H9 (cell line): ENCODE measurements at regions not wholly inside any gene's neighbourhood (a gene's known extent, or its start where the extent isn't known, plus 50 kb on each side); places are given as distances from the start of the nearest gene placed in this dataset.
A peak's percentile ranks its signal among the peaks of the same experiment; 100 is the strongest.

ENCODE experiments used
- DNase-seq: peaks from one replicate; pipeline ENCODE4 v3.0.0-alpha.2; 2017
- H2AFZ ChIP-seq: one replicate; pipeline ENCODE4 v1.6.1; 2013; ENCODE audit warnings: mild to moderate bottlenecking, low read length, control low read depth, moderate library complexity
- H2AK5ac ChIP-seq: 2 replicates; pipeline ENCODE4 v1.6.1; 2013; ENCODE audit warnings: low read length, control low read depth, mixed read lengths; ENCODE audit not compliant: insufficient read length
- H2BK120ac ChIP-seq: one replicate; pipeline ENCODE4 v1.6.1; 2013; ENCODE audit warnings: low read depth, mild to moderate bottlenecking, low read length, control low read depth, inconsistent platforms; ENCODE audit not compliant: poor library complexity, severe bottlenecking
- H2BK12ac ChIP-seq: 2 replicates; pipeline ENCODE4 v1.6.1; 2013; ENCODE audit warnings: low read length, control low read depth, mixed read lengths, low read depth; ENCODE audit not compliant: insufficient read length
- H2BK15ac ChIP-seq: 2 replicates; pipeline ENCODE4 v1.6.1; 2013; ENCODE audit warnings: low read depth, low read length, control low read depth
- H2BK20ac ChIP-seq: one replicate; pipeline ENCODE4 v1.6.1; 2013; ENCODE audit warnings: low read depth, mild to moderate bottlenecking, low read length, control low read depth, inconsistent platforms; ENCODE audit not compliant: poor library complexity, severe bottlenecking
- H2BK5ac ChIP-seq: 2 replicates; pipeline ENCODE4 v1.6.1; 2013; ENCODE audit warnings: low read length, control low read depth, mixed read lengths; ENCODE audit not compliant: insufficient read length
- H3K14ac ChIP-seq: 2 replicates; pipeline ENCODE4 v1.6.1; 2013; ENCODE audit warnings: low read length, control low read depth; ENCODE audit not compliant: insufficient read depth
- H3K18ac ChIP-seq: 2 replicates; pipeline ENCODE4 v1.6.1; 2013; ENCODE audit warnings: low read depth, mild to moderate bottlenecking, mixed read lengths, low read length, control low read depth; ENCODE audit not compliant: insufficient read length
- H3K23ac ChIP-seq: 2 replicates; pipeline ENCODE4 v1.6.1; 2013; ENCODE audit warnings: low read length, control low read depth, mixed read lengths, low read depth; ENCODE audit not compliant: insufficient read length
- H3K23me2 ChIP-seq: 2 replicates; pipeline ENCODE4 v1.6.1; 2013; ENCODE audit warnings: low read depth, mild to moderate bottlenecking, mixed read lengths, low read length, control low read depth; ENCODE audit not compliant: insufficient read length, poor library complexity, severe bottlenecking
- H3K27ac ChIP-seq: 2 replicates; pipeline ENCODE4 v1.5.1; 2013; ENCODE audit warnings: low read length, control low read depth, mixed read lengths, low read depth; ENCODE audit not compliant: insufficient read length
- H3K27me3 ChIP-seq: 2 replicates; pipeline ENCODE4 v1.6.1; 2013; ENCODE audit warnings: low read length, control low read depth, inconsistent platforms; ENCODE audit not compliant: insufficient read depth
- H3K4ac ChIP-seq: 2 replicates; pipeline ENCODE4 v1.6.1; 2013; ENCODE audit warnings: low read depth, mild to moderate bottlenecking, control low read depth, inconsistent platforms, low read length, moderate library complexity
- H3K4me1 ChIP-seq: 2 replicates; pipeline ENCODE4 v1.6.1; 2013; ENCODE audit warnings: low read length, control low read depth, inconsistent platforms; ENCODE audit not compliant: insufficient read depth
- H3K4me2 ChIP-seq: 2 replicates; pipeline ENCODE4 v1.6.1; 2013; ENCODE audit warnings: low read length, control low read depth, mixed read lengths; ENCODE audit not compliant: insufficient read length, insufficient read depth
- H3K56ac ChIP-seq: 2 replicates; pipeline ENCODE4 v1.6.1; 2013; ENCODE audit warnings: low read depth, mild to moderate bottlenecking, mixed read lengths, low read length, control low read depth; ENCODE audit not compliant: insufficient read length
- H3K79me1 ChIP-seq: 2 replicates; pipeline ENCODE4 v1.6.1; 2013; ENCODE audit warnings: low read depth, mild to moderate bottlenecking, moderate library complexity, low read length, control low read depth, inconsistent platforms; ENCODE audit not compliant: insufficient read depth, poor library complexity, severe bottlenecking
- H3K79me2 ChIP-seq: 2 replicates; pipeline ENCODE4 v1.6.1; 2013; ENCODE audit warnings: low read length, control low read depth, inconsistent platforms; ENCODE audit not compliant: insufficient read depth
- H3K9ac ChIP-seq: 2 replicates; pipeline ENCODE4 v1.6.1; 2013; ENCODE audit warnings: low read length, control low read depth, mixed read lengths; ENCODE audit not compliant: insufficient read length; ENCODE audit errors: extremely low read depth
- H3K9me3 ChIP-seq: one replicate; pipeline ENCODE4 v1.6.1; 2013; ENCODE audit warnings: low read depth, low read length, inconsistent platforms; ENCODE audit not compliant: control insufficient read depth
- H3T11ph ChIP-seq: one replicate; pipeline ENCODE4 v1.6.1; 2013; ENCODE audit warnings: mild to moderate bottlenecking, low read length, control low read depth, inconsistent platforms
- H4K20me1 ChIP-seq: one replicate; pipeline ENCODE4 v1.6.1; 2013; ENCODE audit not compliant: control insufficient read depth, insufficient read length, insufficient read depth
- H4K5ac ChIP-seq: 2 replicates; pipeline ENCODE4 v1.6.1; 2013; ENCODE audit warnings: low read depth, mild to moderate bottlenecking, mixed read lengths, low read length, control low read depth; ENCODE audit not compliant: insufficient read length
- H4K8ac ChIP-seq: replicated peaks from 2 replicates; pipeline ENCODE4 v1.6.1; 2013; ENCODE audit warnings: low read length, control low read depth, mixed read lengths, low read depth; ENCODE audit not compliant: insufficient read length
- H4K91ac ChIP-seq: 2 replicates; pipeline ENCODE4 v1.6.1; 2013; ENCODE audit warnings: low read depth, mild to moderate bottlenecking, moderate library complexity, mixed read lengths, low read length, control low read depth; ENCODE audit not compliant: insufficient read length
- H3K27ac Mint-ChIP-seq, 3 experiments: 2 replicates in 2 of 3; 3 replicates in 1 of 3; pipeline ENCODE4 v1.8.0; 2020 to 2021; ENCODE audit warnings: mixed read lengths in 3 of 3, mild to moderate bottlenecking in 1 of 3, moderate library complexity in 1 of 3
- H3K27me3 Mint-ChIP-seq: 2 replicates; pipeline ENCODE4 v1.8.0; 2021; ENCODE audit warnings: low read depth, mild to moderate bottlenecking, moderate library complexity, mixed read lengths
- H3K36me3 Mint-ChIP-seq, 3 experiments: 2 replicates in 2 of 3; 3 replicates in 1 of 3; pipeline ENCODE4 v1.8.0; 2020 to 2021; ENCODE audit warnings: low read depth in 3 of 3, mixed read lengths in 3 of 3; ENCODE audit not compliant: insufficient read depth in 1 of 3
- H3K4me1 Mint-ChIP-seq, 2 experiments: 2 replicates each; pipeline ENCODE4 v1.8.0; 2020; ENCODE audit warnings: mixed read lengths in 2 of 2
- H3K4me3 Mint-ChIP-seq, 2 experiments: 2 replicates in 1 of 2; 3 replicates in 1 of 2; pipeline ENCODE4 v1.8.0; 2020 to 2021; ENCODE audit warnings: mild to moderate bottlenecking in 2 of 2, mixed read lengths in 2 of 2, moderate library complexity in 1 of 2
- H3K9me3 Mint-ChIP-seq, 2 experiments: 2 replicates in 1 of 2; 3 replicates in 1 of 2; pipeline ENCODE4 v1.8.0; 2020; ENCODE audit warnings: mild to moderate bottlenecking in 2 of 2, mixed read lengths in 2 of 2, moderate library complexity in 1 of 2
- CTCF ChIP-seq: fragments of 200-600 bp; sonication (generic); conservative IDR thresholded peaks from 3 replicates; pipeline ENCODE4 v1.8.0; 2021; ENCODE audit warnings: antibody characterized with exemption, mild to moderate bottlenecking
- WGBS: extraction: QIAGEN DNeasy Blood & Tissue Kit; methylation state at CpG from one replicate; pipeline ENCODE4 v1.1.7; 2013; ENCODE audit warnings: missing lambda C conversion rate, low lambda C conversion rate, mixed read lengths; ENCODE audit not compliant: insufficient read length; ENCODE audit errors: extremely low coverage; 5-methylcytosine and 5-hydroxymethylcytosine counted together

GRCh38 chr9:126222835-126223431, 103.7 kb upstream of the MVB12B start:
- H2AFZ ChIP-seq = no peak overlapping the region

More at GRCh38 chr9:126222835-126223431, 103.7 kb upstream of the MVB12B start:
- no CpG with 5 or more reads among the region's 29 CpGs for WGBS
- no peaks in the 10 kb centered on the region for H3K9me3 ChIP-seq
- no peaks in the 10 kb centered on the region for H3K23me2 ChIP-seq
- peaks cover 17% of the 10 kb centered on the region for H3K27me3 Mint-ChIP-seq
- no peak overlapping the region for H2BK12ac ChIP-seq
- H3K4ac ChIP-seq = no peak overlapping the region
- no peak overlapping the region for H3K27ac ChIP-seq
- H3K4me2 ChIP-seq = no peak overlapping the region
- no peaks in the 10 kb centered on the region for H3K79me2 ChIP-seq
- H3K79me1 ChIP-seq = no peaks in the 10 kb centered on the region
- no peak overlapping the region for H3T11ph ChIP-seq
- peaks cover 0 to 7% (median 0%) of the 10 kb centered on the region in 3 experiments; a peak in 2 of 7 replicates for H3K36me3 Mint-ChIP-seq
- H3K14ac ChIP-seq = peak overlapping the region; percentile 20; the same call in 1 of the 2 replicates
- no peak overlapping the region for H3K18ac ChIP-seq
- H2BK20ac ChIP-seq = no peak overlapping the region
- H3K4me3 Mint-ChIP-seq = no peak overlapping the region
- H4K8ac ChIP-seq = no peak overlapping the region
- no peak overlapping the region for H3K27ac Mint-ChIP-seq
- no peak overlapping the region for H3K56ac ChIP-seq
- no peak overlapping the region for H2BK5ac ChIP-seq
- no peak overlapping the region for H2AK5ac ChIP-seq
- no peak overlapping the region for H2BK15ac ChIP-seq
- no peak overlapping the region for H4K91ac ChIP-seq
- H4K5ac ChIP-seq = no peak overlapping the region
- no peak for TF ChIP-seq CTCF
- no peaks in the 10 kb centered on the region for H4K20me1 ChIP-seq
- no peak overlapping the region for H2BK120ac ChIP-seq
- peaks cover 0 to under 1% of the 10 kb centered on the region in 2 experiments; a peak in 1 of 4 replicates for H3K4me1 Mint-ChIP-seq
- no peaks in the 10 kb centered on the region for H3K4me1 ChIP-seq
- no peak overlapping the region for H3K23ac ChIP-seq
- H3K9me3 Mint-ChIP-seq = peaks cover 0 to 6% of the 10 kb centered on the region in 2 experiments; a peak in 2 of 5 replicates
- peak; percentile 25 for DNase-seq
- no peak overlapping the region for H3K9ac ChIP-seq
- no peaks in the 10 kb centered on the region for H3K27me3 ChIP-seq
